Smooth muscle cell (in vitro differentiated cells): ENCODE measurements at regions not wholly inside any gene's neighbourhood (a gene's known extent, or its start where the extent isn't known, plus 50 kb on each side); places are given as distances from the start of the nearest gene placed in this dataset.

Experiments used
- DNase-seq: peaks from one replicate; lab custom pipeline; 2025; ENCODE audit not compliant: unreplicated experiment; lab: John Stamatoyannopoulos, UW
- H2AFZ ChIP-seq: fragments of 200-600 bp; sonication (generic); 2 replicates; pipeline ENCODE4 v1.6.0; 2016; ENCODE audit warnings: antibody characterized with exemption, low read depth, mild to moderate bottlenecking
- H3F3A ChIP-seq: fragments of 200-600 bp; sonication (generic); 2 replicates; pipeline ENCODE4 v1.6.0; 2017; ENCODE audit warnings: antibody characterized with exemption, low read depth
- H3K27ac ChIP-seq: fragments of 200-600 bp; sonication (generic); 2 replicates; pipeline ENCODE4 v1.5.1; 2016; ENCODE audit warnings: low read depth, mild to moderate bottlenecking
- H3K27me3 ChIP-seq: fragments of 200-600 bp; sonication (generic); 2 replicates; pipeline ENCODE4 v1.6.1; 2016; ENCODE audit warnings: low read depth, mild to moderate bottlenecking
- H3K36me3 ChIP-seq: fragments of 200-600 bp; sonication (generic); 2 replicates; pipeline ENCODE4 v1.5.1; 2016; ENCODE audit warnings: low read depth
- H3K4me1 ChIP-seq: fragments of 200-600 bp; sonication (generic); 2 replicates; pipeline ENCODE4 v1.5.1; 2016; ENCODE audit warnings: low read depth
- H3K4me2 ChIP-seq: fragments of 200-600 bp; sonication (generic); 2 replicates; pipeline ENCODE4 v1.6.0; 2016; ENCODE audit warnings: mild to moderate bottlenecking
- H3K4me3 ChIP-seq: fragments of 200-600 bp; sonication (generic); 2 replicates; pipeline ENCODE4 v1.5.1; 2016; ENCODE audit warnings: mild to moderate bottlenecking
- H3K79me2 ChIP-seq: fragments of 200-600 bp; sonication (generic); 2 replicates; pipeline ENCODE4 v1.6.0; 2016; ENCODE audit warnings: low read depth, mild to moderate bottlenecking
- H3K9ac ChIP-seq: fragments of 200-600 bp; sonication (generic); 2 replicates; pipeline ENCODE4 v1.6.0; 2016; ENCODE audit warnings: low read depth
- H3K9me3 ChIP-seq: fragments of 200-600 bp; sonication (generic); replicated peaks from 2 replicates; pipeline ENCODE4 v1.5.1; 2016; ENCODE audit warnings: low read depth
- H4K20me1 ChIP-seq: fragments of 200-600 bp; sonication (generic); 2 replicates; pipeline ENCODE4 v1.6.0; 2016; ENCODE audit warnings: low read depth
- CTCF ChIP-seq: fragments of 200-600 bp; sonication (generic); IDR thresholded peaks from 2 replicates; pipeline ENCODE4 v1.5.1; 2017; ENCODE audit warnings: borderline replicate concordance, mild to moderate bottlenecking, antibody characterized with exemption; ENCODE audit not compliant: insufficient read depth, poor library complexity, severe bottlenecking
- WGBS: methylation state at CpG from one replicate; pipeline ENCODE4 v1.1.7; 2016; ENCODE audit warnings: low lambda C conversion rate; 5-methylcytosine and 5-hydroxymethylcytosine counted together

- no peak for TF ChIP-seq CTCF
- Histone ChIP-seq H4K20me1 (no peaks in the 10 kb centered on the region), H3K9me3 (no peaks in the 10 kb centered on the region), H3K27ac (no peak overlapping the region), H3K9ac (no peak overlapping the region), H3K27me3 (peaks cover 10% of the 10 kb centered on the region), H3K4me3 (no peak overlapping the region), H3K79me2 (no peaks in the 10 kb centered on the region), H3F3A (no peaks in the 10 kb centered on the region), H2AFZ (no peak overlapping the region), H3K36me3 (no peaks in the 10 kb centered on the region), H3K4me1 (no peaks in the 10 kb centered on the region), H3K4me2 (no peak overlapping the region)
- DNase-seq: no peak
- WGBS: 90% methylated on average over 7 of the region's 7 CpGs
These were observed 409.9 kb downstream of the PTPRU start for GRCh38 chr1:29646161-29646775.

- Histone ChIP-seq H3K27ac (no peak overlapping the region), H3K79me2 (no peaks in the 10 kb centered on the region), H3K36me3 (no peaks in the 10 kb centered on the region), H4K20me1 (no peaks in the 10 kb centered on the region), H3F3A (no peaks in the 10 kb centered on the region), H3K4me1 (no peaks in the 10 kb centered on the region), H2AFZ (no peak overlapping the region), H3K4me2 (no peak overlapping the region), H3K9me3 (no peaks in the 10 kb centered on the region), H3K4me3 (no peak overlapping the region), H3K9ac (no peak overlapping the region), H3K27me3 (peaks cover 10% of the 10 kb centered on the region)
- DNase-seq: no peak
- no peak for TF ChIP-seq CTCF
- WGBS: 76% methylated on average over 9 of the region's 9 CpGs
These were observed 409.3 kb downstream of the PTPRU start for GRCh38 chr1:29645586-29645985.

GRCh38 chr1:29644812-29645211, 408.5 kb downstream of the PTPRU start:
- Histone ChIP-seq H4K20me1 (no peaks in the 10 kb centered on the region), H3K4me2 (no peak overlapping the region), H3K9ac (no peak overlapping the region), H3K4me3 (no peak overlapping the region), H3K36me3 (no peaks in the 10 kb centered on the region), H3K79me2 (no peaks in the 10 kb centered on the region), H3F3A (no peaks in the 10 kb centered on the region), H3K27me3 (peaks cover 10% of the 10 kb centered on the region), H3K27ac (no peak overlapping the region), H2AFZ (no peak overlapping the region), H3K9me3 (no peaks in the 10 kb centered on the region), H3K4me1 (peaks cover 2% of the 10 kb centered on the region)
- DNase-seq: no peak
- TF ChIP-seq CTCF: no peak
- 91% methylated on average over 4 of the region's 4 CpGs for WGBS

GRCh38 chr1:29643838-29644440, 407.6 kb downstream of the PTPRU start:
- no peaks in the 10 kb centered on the region for H3K36me3 ChIP-seq

More at GRCh38 chr1:29643838-29644440, 407.6 kb downstream of the PTPRU start:
- H3K9ac ChIP-seq: no peak overlapping the region
- H3K9me3 ChIP-seq: no peaks in the 10 kb centered on the region
- no peaks in the 10 kb centered on the region for H4K20me1 ChIP-seq
- H2AFZ ChIP-seq: no peak overlapping the region
- WGBS: 96% methylated on average over 1 of the region's 1 CpG
- no peak for TF ChIP-seq CTCF
- H3K4me2 ChIP-seq: no peak overlapping the region
- H3K4me3 ChIP-seq: no peak overlapping the region
- H3F3A ChIP-seq: no peaks in the 10 kb centered on the region
- DNase-seq: no peak
- H3K79me2 ChIP-seq: no peaks in the 10 kb centered on the region
- no peak overlapping the region for H3K27ac ChIP-seq
- peaks cover 3% of the 10 kb centered on the region for H3K27me3 ChIP-seq
- peaks cover 6% of the 10 kb centered on the region for H3K4me1 ChIP-seq
